Stimulated activated effector memory CD8-positive, alpha-beta T cell treated with anti-CD3 and anti-CD28 coated beads, Interleukin-12 subunit alpha, Interleukin-12 subunit beta, amount 100 ng/mL, for 72 hours (primary cell): ENCODE measurements at regions not wholly inside any gene's neighbourhood (a gene's known extent, or its start where the extent isn't known, plus 50 kb on each side); places are given as distances from the start of the nearest gene placed in this dataset.

Source experiments
- ATAC-seq: fragments of 150-1000 bp; cut with Tn5 transposase; 2 replicates; pipeline ENCODE4 v1.10.0; 2021
- DNase-seq, 2 donors: peaks; one replicate each; pipeline ENCODE4 v3.0.0; 2021 to 2022; ENCODE audit warnings: low spot score in 2 of 2
- H3K27ac Mint-ChIP-seq: one replicate; pipeline ENCODE4 v1.8.0; 2022; ENCODE audit warnings: mild to moderate bottlenecking, mixed read lengths
- H3K36me3 Mint-ChIP-seq: one replicate; pipeline ENCODE4 v1.8.0; 2022; ENCODE audit warnings: mild to moderate bottlenecking, mixed read lengths
- H3K4me1 Mint-ChIP-seq: one replicate; pipeline ENCODE4 v1.8.0; 2022; ENCODE audit warnings: mixed read lengths
- H3K4me3 Mint-ChIP-seq: one replicate; pipeline ENCODE4 v1.8.0; 2022; ENCODE audit warnings: mild to moderate bottlenecking, mixed read lengths
- H3K9me3 Mint-ChIP-seq: one replicate; pipeline ENCODE4 v1.8.0; 2022; ENCODE audit warnings: mixed read lengths

DNA sequence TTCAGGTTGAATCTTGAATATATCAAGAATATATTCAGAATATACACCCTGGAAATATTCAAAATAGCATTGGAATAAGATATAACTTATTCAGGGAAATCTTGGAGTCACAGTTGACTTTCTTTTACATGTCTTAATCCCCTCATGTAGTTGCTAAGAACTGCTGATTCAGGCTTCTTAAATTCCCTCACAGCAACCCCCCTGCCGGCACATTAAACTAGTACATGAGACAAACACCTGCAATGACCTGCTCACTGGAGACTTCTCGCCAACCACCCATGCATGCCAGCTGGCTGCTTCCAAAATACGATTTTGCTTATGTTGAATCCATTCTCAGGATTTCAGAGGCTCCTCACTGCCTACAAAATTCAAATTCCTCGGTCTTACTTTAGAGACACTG is 997.1 kb downstream of the EFNB2 start:
- ATAC-seq = no peak

DNA sequence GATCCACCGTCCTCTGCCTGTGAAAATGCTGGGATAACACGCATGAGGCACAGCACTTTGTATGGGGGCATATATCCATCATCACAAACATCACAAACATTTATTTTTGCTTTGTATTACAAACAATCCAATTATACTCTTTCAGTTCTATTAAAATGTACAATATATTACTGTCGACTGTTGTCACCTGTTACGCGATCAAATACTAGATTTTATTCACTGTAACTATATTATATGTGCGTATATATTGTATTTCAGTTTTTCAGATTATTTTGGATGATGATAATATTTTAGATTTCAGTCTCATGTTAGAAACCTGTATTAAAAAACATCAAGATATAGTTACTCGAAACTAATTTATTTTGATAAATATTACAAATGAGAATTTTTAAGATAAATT is 998.3 kb downstream of the EFNB2 start:
- Mint-ChIP-seq H3K36me3 (no peaks in the 10 kb centered on the region), H3K4me3 (no peak overlapping the region), H3K27ac (no peak overlapping the region), H3K4me1 (no peaks in the 10 kb centered on the region), H3K9me3 (peaks cover 3% of the 10 kb centered on the region)
- ATAC-seq = no peak
- no peak for DNase-seq

More for the DNA sequence above, 997.1 kb downstream of the EFNB2 start:
- Mint-ChIP-seq H3K27ac (no peak overlapping the region), H3K36me3 (no peaks in the 10 kb centered on the region), H3K9me3 (peaks cover 3% of the 10 kb centered on the region), H3K4me3 (no peak overlapping the region), H3K4me1 (no peaks in the 10 kb centered on the region)
- DNase-seq = no peak

DNA sequence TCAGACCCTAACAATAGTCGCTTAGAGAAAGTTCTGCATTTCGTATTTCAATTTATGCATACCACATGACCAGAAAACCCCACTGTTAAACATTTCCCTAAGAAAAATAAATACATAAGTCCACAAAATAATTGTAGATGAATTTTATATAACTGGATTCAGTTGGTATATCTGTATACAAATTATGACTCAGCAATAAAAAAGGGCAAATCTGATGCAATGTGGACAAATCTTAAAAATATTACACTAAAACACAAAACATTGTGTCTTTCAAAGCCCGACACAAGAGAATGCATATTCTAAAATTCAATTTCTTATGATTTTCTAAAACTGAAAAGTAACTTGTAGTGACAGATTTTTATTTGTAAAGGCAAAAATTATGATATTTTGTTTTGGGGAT is 1005.0 kb downstream of the EFNB2 start:
- Mint-ChIP-seq H3K36me3 (no peaks in the 10 kb centered on the region), H3K9me3 (peaks cover 8% of the 10 kb centered on the region)

DNA sequence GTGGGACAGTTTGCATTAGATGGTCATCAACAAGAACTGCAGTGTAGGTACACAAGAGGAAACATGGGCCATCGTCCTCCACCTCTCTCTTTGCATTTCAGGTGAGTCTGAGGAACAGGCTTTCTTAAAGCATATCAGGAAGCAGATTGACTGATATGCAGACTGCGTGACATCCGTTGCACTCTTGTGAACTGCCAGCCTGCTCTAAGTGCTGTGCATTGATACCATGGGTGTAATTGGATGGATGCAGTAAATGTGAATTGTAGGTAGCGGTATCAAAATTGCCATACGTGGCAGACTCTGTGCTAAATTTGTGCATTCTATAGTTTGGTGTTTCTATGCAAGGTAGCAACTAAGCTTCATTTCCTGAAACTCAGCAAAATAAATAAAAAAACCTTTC is 1008.3 kb downstream of the EFNB2 start:
- ATAC-seq (no peak), DNase-seq (no peak)
- Mint-ChIP-seq H3K36me3 (no peaks in the 10 kb centered on the region), H3K4me1 (no peaks in the 10 kb centered on the region), H3K9me3 (peaks cover 9% of the 10 kb centered on the region), H3K27ac (no peak overlapping the region), H3K4me3 (no peak overlapping the region)

More for the DNA sequence above, 1005.0 kb downstream of the EFNB2 start:
- ATAC-seq = no peak
- H3K4me1 Mint-ChIP-seq = no peaks in the 10 kb centered on the region
- DNase-seq = no peak
- no peak overlapping the region for H3K4me3 Mint-ChIP-seq
- H3K27ac Mint-ChIP-seq = no peak overlapping the region

DNA sequence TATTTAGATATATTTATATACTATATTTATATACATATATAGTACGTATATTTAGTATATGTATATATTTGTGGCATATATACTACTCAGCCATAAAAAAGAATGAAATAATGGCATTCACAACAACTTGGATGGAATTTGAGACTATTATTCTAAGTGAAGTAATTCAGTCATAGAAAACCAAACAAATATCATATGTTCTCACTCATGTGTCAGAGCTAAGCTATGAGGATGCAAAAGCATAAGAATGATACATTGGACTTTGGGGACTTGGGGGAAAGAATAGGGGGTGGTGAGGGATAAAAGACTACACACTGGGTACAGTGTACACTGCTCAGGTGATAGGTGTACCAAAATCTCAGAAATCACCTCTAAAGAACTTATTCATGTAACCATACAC is 1015.7 kb downstream of the EFNB2 start:
- H3K27ac Mint-ChIP-seq = no peak overlapping the region
- ATAC-seq = no peak
- DNase-seq = no peak
- no peaks in the 10 kb centered on the region for H3K4me1 Mint-ChIP-seq
- no peak overlapping the region for H3K4me3 Mint-ChIP-seq
- no peaks in the 10 kb centered on the region for H3K36me3 Mint-ChIP-seq
- H3K9me3 Mint-ChIP-seq = peaks cover 5% of the 10 kb centered on the region

DNA sequence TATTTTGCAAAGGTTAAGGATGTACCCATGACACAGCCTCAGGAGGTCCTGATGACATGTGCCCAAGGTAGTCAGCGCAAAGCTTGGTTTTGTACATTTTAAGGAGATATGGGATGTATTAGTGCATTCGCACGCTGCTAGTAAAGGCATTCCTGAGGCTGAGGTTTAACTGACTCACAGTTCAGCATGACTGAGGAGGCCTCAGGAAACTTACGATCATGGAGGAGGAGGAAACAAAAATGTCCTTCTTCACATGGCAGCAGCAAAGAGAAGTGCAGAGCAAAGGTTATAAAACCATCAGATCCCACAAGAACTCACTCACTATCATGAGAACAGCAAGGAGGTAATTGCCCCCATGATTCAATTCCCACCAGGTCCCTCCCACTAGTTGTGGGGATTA is 1017.4 kb downstream of the EFNB2 start:
- no peaks in the 10 kb centered on the region for H3K36me3 Mint-ChIP-seq
- no peak overlapping the region for H3K27ac Mint-ChIP-seq
- DNase-seq (no peak), ATAC-seq (no peak)
- peaks cover 5% of the 10 kb centered on the region for H3K9me3 Mint-ChIP-seq
- H3K4me3 Mint-ChIP-seq = no peak overlapping the region
- H3K4me1 Mint-ChIP-seq = no peaks in the 10 kb centered on the region

DNA sequence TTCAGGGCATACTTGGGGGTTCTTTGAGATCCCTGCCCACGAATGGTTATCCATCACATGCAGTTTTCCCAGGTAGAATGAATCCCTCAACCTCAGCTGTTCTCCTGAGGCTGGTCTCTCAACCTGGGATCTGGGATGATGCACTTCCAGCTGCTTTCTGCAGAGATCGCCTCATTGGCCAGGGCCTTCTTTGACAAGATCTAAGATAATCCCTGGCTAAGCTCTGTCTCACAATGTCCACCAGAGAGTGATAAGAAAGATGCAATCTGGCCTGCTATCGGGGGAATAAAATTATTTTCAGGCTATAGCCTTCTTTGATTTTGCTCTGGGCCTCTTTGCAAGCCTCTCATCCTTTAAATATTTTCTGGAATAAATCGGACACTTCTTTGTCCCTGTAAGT is 1021.1 kb downstream of the EFNB2 start:
- no peak for ATAC-seq
- H3K27ac Mint-ChIP-seq = no peak overlapping the region
- no peak for DNase-seq
- no peak overlapping the region for H3K4me3 Mint-ChIP-seq
- H3K4me1 Mint-ChIP-seq = no peaks in the 10 kb centered on the region
- no peaks in the 10 kb centered on the region for H3K9me3 Mint-ChIP-seq
- no peaks in the 10 kb centered on the region for H3K36me3 Mint-ChIP-seq

DNA sequence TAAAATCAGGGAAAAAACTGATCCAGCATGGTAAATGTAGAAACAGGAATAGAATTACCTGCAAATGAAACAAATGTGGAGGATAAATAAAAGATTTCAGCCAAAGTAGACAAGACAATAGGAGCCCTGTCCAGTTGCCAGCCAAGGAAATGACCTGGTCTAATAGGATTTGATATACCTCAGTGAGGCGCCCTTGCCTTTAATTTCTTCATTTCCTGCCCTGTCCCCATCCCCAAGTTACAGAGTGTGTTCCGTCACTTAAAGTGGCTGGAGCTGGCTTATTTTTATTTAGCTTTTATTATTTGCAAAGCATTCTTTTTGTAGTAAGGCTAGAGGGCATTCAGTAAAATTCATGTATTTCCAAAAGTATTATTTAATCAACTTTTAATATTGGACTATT is 1022.0 kb downstream of the EFNB2 start:
- peaks cover 3% of the 10 kb centered on the region for H3K9me3 Mint-ChIP-seq

DNA sequence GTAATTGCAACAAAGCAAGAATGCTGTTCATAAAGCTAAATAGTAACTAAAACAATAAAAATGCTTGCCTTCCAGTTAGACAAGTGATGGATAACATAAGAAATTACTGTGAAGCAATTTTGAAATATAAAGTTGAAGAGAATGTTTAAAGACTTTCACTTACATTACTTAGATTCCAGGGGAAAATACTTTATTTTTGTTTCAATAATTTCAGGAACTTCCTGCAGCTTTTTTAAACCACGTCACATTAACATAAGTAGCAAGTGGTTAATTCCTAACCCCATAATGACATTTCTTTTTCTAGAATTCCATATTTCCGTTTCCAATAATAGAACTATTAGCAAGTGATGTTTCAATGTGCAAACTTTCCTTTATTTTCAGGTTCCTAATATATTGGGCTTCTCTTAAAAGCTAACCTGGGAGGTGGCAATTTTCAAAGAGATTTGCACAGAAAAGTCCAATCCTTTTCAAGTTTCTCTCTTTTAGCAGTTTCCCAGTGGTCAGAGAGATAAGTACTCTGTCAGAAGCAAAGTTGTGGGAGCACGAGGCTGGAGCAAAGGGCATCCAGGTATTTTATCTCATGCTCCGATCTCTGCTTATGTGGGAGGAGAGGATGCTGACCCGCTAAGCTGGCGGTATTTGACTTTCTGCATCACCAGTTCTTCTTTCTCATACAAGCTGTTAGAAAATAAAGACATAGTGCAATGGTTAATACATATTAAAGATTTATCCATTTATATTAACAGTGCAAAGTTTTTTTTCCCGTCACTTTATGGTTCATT is 1025.3 kb downstream of the EFNB2 start:
- DNase-seq = no peak
- Mint-ChIP-seq H3K4me1 (no peaks in the 10 kb centered on the region), H3K9me3 (peaks cover 3% of the 10 kb centered on the region), H3K27ac (no peak overlapping the region), H3K4me3 (no peak overlapping the region), H3K36me3 (no peaks in the 10 kb centered on the region)
- ATAC-seq = no peak

More for the DNA sequence above, 1022.0 kb downstream of the EFNB2 start:
- no peaks in the 10 kb centered on the region for H3K36me3 Mint-ChIP-seq
- no peaks in the 10 kb centered on the region for H3K4me1 Mint-ChIP-seq
- H3K4me3 Mint-ChIP-seq = no peak overlapping the region
- DNase-seq (no peak), ATAC-seq (no peak)
- no peak overlapping the region for H3K27ac Mint-ChIP-seq

DNA sequence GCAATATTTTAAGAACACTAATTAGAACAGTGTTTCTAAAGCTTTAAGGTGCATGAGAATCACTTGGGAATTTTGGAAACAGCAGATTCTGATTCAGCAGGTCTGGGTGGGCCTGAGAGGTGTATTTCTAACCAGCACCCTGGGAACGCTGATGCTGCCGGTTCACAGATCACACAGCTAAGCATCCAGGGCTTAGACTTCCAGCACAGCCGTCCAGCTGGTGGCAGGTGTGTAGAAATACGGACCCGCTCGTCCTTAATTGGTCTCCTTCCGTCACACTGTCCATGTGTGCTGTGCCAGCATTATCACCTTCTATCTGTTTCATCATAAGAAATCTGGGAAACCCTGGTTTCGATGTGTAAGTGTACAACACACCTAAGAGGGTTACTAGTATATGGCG is 1029.0 kb downstream of the EFNB2 start:
- DNase-seq (no peak), ATAC-seq (no peak)
- Mint-ChIP-seq H3K4me1 (no peaks in the 10 kb centered on the region), H3K27ac (no peak overlapping the region), H3K4me3 (no peak overlapping the region), H3K36me3 (no peaks in the 10 kb centered on the region), H3K9me3 (peaks cover 3% of the 10 kb centered on the region)

DNA sequence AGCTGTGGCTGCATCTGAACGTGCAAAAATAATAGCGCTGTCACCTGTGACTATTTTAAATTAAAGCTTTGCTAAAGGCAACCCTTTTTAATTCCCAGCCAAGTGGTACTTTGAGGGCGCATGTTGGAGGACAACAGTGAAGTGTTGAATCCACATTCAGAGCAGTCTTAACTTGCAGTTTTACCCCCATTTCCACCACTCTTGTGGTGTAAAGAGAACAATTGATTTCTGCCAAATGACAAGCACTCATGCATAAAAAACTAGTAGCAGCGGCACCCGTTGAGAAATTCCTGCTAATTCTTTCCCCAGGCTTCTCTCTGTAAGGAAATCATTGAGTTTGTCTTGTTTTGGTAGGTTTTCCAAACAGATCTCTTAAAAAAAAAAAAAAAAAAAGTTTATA is 1033.3 kb downstream of the EFNB2 start:
- no peak for ATAC-seq
- Mint-ChIP-seq H3K4me3 (no peak overlapping the region), H3K27ac (no peak overlapping the region), H3K9me3 (no peaks in the 10 kb centered on the region), H3K36me3 (no peaks in the 10 kb centered on the region), H3K4me1 (no peaks in the 10 kb centered on the region)
- no peak for DNase-seq

DNA sequence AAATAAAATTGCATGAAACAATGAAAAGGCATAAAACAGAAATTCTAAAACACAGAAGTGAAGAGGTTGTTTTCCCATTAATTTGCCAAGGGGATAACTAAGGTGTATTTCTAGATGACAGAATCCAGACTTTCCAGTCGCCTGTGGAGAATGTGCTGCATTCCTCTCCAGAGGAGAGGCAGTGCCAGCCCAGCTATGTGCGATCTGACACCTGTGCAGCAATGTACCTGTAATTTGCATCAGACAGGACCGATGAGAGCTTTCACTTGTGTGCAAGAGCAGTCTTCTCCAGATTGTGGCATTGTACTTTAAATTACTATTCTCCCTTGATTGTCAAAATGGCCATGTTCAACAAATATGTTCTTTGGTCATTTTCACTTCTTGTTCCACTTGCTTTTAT is 1037.9 kb downstream of the EFNB2 start:
- DNase-seq = no peak
- peaks cover 2% of the 10 kb centered on the region for H3K9me3 Mint-ChIP-seq

DNA sequence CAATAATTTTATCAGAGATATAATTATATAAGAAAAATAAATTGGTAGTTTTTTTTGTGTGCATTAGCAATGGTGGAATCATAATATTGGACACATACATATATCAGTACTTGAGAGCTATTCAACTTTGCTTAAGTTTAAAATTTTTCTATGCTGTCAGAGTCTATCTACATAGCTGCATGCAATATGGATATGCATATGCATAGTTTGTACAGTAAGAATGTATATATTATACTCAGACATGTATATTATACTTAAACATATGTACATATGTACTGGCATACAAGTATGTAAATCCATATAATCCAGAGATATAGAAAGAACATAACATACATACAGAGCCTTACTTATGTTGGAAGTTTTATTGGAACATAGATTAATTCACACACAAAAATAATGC is 1043.2 kb downstream of the EFNB2 start:
- Mint-ChIP-seq H3K4me3 (no peak overlapping the region), H3K4me1 (no peaks in the 10 kb centered on the region), H3K9me3 (peaks cover 2% of the 10 kb centered on the region), H3K27ac (no peak overlapping the region), H3K36me3 (no peaks in the 10 kb centered on the region)
- ATAC-seq (no peak), DNase-seq (no peak)

More for the DNA sequence above, 1037.9 kb downstream of the EFNB2 start:
- no peak overlapping the region for H3K4me3 Mint-ChIP-seq
- no peaks in the 10 kb centered on the region for H3K36me3 Mint-ChIP-seq
- no peak for ATAC-seq
- no peak overlapping the region for H3K27ac Mint-ChIP-seq
- H3K4me1 Mint-ChIP-seq = no peaks in the 10 kb centered on the region

DNA sequence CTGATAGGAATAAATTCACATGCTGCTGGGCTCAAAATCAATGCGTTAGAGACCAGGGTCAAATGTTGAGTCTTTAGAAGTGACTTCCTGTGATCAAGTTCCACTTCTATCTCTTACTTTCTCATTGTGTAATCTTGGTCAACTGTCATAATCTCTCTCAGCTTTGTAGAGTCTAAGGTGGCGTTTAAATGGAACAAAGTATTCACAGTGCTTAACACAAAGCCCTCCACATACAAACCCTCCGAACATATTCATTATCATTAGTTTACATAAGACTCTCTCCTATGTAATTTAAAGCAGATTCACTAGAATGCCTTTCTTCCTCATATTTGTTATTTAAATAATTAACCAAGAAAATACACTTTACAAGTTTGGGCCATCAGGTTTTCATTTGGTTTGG is 1044.1 kb downstream of the EFNB2 start:
- ATAC-seq (no peak), DNase-seq (no peak)
- Mint-ChIP-seq H3K4me3 (no peak overlapping the region), H3K9me3 (peaks cover 2% of the 10 kb centered on the region), H3K4me1 (no peaks in the 10 kb centered on the region), H3K27ac (no peak overlapping the region), H3K36me3 (no peaks in the 10 kb centered on the region)

DNA sequence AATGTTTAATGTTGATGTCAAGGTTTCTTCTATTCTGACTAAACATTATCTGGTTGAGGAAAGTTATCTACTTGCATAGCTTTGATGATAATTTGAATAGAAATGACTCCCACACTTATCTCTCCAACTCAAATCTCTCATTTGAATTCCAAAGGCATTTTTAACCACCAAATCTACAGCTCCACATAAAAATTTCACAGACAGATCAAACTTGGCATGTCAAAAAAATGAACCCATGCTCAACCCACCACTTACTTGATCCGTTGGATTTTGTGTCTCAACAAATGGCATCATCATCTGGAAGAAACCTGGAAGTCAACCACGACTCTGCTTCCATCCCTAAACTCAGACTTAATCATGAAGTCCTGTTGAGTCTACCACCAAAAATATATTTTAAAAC is 1050.4 kb downstream of the EFNB2 start:
- no peak overlapping the region for H3K4me3 Mint-ChIP-seq
- no peaks in the 10 kb centered on the region for H3K36me3 Mint-ChIP-seq
- no peaks in the 10 kb centered on the region for H3K4me1 Mint-ChIP-seq
- ATAC-seq = no peak
- DNase-seq = no peak
- H3K9me3 Mint-ChIP-seq = peaks cover 12% of the 10 kb centered on the region
- H3K27ac Mint-ChIP-seq = no peak overlapping the region

DNA sequence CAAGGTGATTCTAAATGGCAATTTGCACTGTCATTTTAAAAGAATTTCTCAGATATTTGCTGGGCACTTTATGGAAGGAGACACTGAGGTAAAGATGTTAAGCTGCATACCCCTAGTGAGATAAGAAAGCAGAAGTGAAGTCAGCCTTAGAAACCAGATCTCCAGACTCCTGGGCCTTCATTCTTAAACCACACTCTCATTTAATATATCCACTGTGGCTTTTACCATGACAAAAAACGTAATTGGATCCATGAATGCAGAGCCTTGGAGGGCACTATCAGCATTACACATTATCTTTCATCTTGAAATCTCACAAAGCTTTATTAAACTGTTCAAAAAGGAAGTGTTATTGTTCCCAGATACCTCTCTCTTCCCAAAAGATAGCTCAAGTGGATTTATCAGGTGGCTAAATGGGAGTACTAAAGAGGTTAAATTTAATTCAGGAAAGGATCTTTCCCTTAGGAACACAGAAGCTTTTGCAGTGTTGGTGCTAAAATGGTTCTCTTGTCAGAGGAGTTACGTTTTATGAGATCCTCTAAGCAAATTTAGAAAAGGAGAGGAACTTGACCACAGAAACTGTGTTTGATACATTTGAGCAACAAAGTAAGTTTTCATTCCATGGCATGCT is 1060.4 kb downstream of the EFNB2 start:
- H3K4me3 Mint-ChIP-seq = no peak overlapping the region
- DNase-seq (no peak), ATAC-seq (no peak)
- no peaks in the 10 kb centered on the region for H3K36me3 Mint-ChIP-seq
- no peak overlapping the region for H3K27ac Mint-ChIP-seq
- peaks cover 3% of the 10 kb centered on the region for H3K9me3 Mint-ChIP-seq
- no peaks in the 10 kb centered on the region for H3K4me1 Mint-ChIP-seq
